HEK293T (cell line): ENCODE measurements at regions not wholly inside any gene's neighbourhood (a gene's known extent, or its start where the extent isn't known, plus 50 kb on each side); places are given as distances from the start of the nearest gene placed in this dataset.

Experiments used
- ELF4 ChIP-seq: fragments of 450-650 bp; IDR thresholded peaks from 2 replicates; pipeline ENCODE4 v1.6.1; 2017; ENCODE audit warnings: antibody characterized with exemption
- TF ChIP-seq, protein P1 (sequence below): fragments of 450-650 bp; IDR thresholded peaks from 2 replicates; pipeline ENCODE4 v1.6.1; 2016

GRCh38 chr13:104769545-104769944 is 1703.3 kb upstream of the SLC10A2 start:
- TF ChIP-seq, protein P1, sequence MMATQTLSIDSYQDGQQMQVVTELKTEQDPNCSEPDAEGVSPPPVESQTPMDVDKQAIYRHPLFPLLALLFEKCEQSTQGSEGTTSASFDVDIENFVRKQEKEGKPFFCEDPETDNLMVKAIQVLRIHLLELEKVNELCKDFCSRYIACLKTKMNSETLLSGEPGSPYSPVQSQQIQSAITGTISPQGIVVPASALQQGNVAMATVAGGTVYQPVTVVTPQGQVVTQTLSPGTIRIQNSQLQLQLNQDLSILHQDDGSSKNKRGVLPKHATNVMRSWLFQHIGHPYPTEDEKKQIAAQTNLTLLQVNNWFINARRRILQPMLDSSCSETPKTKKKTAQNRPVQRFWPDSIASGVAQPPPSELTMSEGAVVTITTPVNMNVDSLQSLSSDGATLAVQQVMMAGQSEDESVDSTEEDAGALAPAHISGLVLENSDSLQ, result no peak
- TF ChIP-seq ELF4, result no peak
